ENCODE measurements at regions not wholly inside any gene's neighbourhood (a gene's known extent, or its start where the extent isn't known, plus 50 kb on each side); places are given as distances from the start of the nearest gene placed in this dataset.
A peak's percentile ranks its signal among the peaks of the same experiment; 100 is the strongest.

DNA sequence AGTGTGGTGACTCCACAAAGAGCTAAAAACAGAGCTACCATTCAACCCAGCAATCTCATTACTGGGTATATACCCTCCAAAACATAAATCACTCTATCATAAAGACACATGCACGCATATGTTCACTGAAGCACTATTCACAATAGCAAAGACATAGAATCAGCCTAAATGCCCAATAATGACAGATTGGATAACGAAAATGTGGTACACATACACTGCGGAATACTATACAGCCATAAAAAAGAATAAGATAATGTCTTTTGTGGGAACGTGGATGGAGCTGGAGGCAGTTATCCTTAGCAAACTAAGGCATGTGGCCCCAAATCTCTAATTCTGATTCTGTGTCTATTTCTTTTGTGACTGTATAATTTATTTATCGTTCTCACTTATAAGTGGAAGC is 89.0 kb upstream of the PRNP start:
- H3K4me3 Mint-ChIP-seq, result no peak overlapping the region
- H3K36me3 Mint-ChIP-seq (ENCODE audit: low read depth), result no peaks in the 10 kb centered on the region
- H3K27ac Mint-ChIP-seq, result no peak overlapping the region
- TF ChIP-seq CTCF (IDR thresholded peaks at IDR 0.05; ENCODE audit: unreplicated experiment in 3 of 3), result no peak
- peaks cover 76% of the 10 kb centered on the region for H3K27me3 Mint-ChIP-seq (ENCODE audit: low read depth)
- H3K4me1 Mint-ChIP-seq, result peaks cover 25% of the 10 kb centered on the region
- no peaks in the 10 kb centered on the region for H3K9me3 Mint-ChIP-seq

DNA sequence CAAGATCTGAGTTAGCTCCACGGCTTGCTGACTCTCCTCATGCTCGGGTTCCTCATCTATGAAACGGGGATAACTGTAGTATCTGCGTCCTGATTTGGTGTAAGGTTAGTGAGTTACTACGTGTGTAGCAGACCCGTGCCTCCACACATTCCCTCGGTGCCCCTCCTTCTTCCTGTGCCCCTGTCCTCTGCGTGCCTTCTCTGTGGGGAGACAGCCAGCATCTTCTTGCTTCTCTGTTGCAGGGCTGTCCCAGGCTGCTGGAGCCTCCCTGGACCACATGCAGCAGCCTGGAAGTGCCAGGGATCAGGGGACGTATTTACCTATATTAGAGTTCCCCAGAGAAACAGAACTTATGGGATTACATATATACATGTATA is 93.1 kb upstream of the PRNP start:
- Mint-ChIP-seq H3K36me3 (ENCODE audit: low read depth) (no peaks in the 10 kb centered on the region), H3K27me3 (ENCODE audit: low read depth) (peaks cover 60% of the 10 kb centered on the region), H3K4me3 (peak overlapping the region; percentile 41 to 64 (median 52)), H3K27ac (no peak overlapping the region), H3K9me3 (no peaks in the 10 kb centered on the region), H3K4me1 (peaks cover 7% of the 10 kb centered on the region)
- TF ChIP-seq CTCF (IDR thresholded peaks at IDR 0.05; ENCODE audit: unreplicated experiment in 3 of 3), result no peak

DNA sequence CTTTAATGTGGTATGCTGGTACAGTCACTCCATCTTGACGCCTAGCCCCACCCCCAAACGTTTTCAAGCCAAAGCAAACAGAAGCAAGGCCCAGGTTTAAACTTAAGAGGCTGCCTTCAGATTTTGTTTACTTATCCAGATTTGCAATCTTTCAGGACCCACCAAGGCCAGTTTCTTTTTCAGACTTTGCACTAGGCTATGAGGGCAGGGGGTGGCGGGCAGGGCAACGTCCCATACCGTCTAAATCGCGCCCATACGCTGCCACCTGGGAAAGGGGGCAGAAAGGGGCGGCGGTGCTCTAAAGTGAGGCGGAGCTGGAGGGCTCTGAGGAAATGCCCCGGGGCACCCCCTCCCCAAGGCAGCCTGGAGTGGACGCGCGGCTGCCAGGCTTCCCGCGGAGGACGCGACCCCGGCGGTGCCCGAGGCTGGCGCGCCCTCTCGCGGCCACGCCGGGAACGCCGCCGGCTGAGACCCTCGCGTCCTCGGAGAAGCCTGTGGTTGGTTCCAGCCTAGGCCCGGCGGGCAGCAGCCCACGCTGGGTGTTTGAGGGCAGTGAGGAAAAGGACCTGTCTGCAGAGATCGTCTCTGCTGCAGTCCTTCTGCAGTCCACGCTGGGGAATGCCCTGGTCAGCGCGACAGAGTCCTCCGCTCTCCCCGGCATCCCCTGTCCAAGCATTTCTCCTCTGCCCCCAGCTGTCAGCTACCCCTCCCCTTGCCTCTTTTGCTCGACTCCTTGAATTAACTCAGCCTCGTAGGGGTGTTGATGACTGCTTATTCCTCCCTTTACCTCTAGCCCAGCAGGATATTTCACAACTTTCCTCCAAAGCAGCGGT is 93.7 kb upstream of the PRNP start:
- no peaks in the 10 kb centered on the region for H3K36me3 Mint-ChIP-seq (ENCODE audit: low read depth)
- H3K4me1 Mint-ChIP-seq, result peaks cover 7% of the 10 kb centered on the region
- no peak overlapping the region for H3K27ac Mint-ChIP-seq
- H3K4me3 Mint-ChIP-seq, result peak overlapping the region; percentile 41 to 64 (median 52)
- TF ChIP-seq CTCF (IDR thresholded peaks at IDR 0.05; ENCODE audit: unreplicated experiment in 3 of 3), result peak; percentile 93 to 96 (median 95)
- peaks cover 58% of the 10 kb centered on the region for H3K27me3 Mint-ChIP-seq (ENCODE audit: low read depth)
- H3K9me3 Mint-ChIP-seq, result no peaks in the 10 kb centered on the region

DNA sequence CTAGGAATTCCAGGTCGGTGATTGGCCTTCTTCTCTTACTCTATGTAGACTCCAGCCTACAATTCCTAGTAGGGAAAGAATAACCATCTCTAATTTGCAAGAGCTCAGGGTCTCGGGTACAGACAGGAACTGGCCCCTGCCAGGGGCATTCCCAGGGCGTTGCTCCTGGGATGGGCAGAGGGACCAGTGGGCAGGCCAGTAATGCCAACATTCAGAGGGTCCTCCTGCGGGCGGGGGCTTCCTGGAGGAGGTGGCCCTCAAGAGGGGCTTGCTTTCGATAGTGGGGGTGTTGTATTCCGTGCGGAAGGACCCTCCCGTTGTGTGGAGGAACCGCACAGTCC is 94.3 kb upstream of the PRNP start:
- H3K4me1 Mint-ChIP-seq, result peaks cover 7% of the 10 kb centered on the region
- no peak overlapping the region for H3K4me3 Mint-ChIP-seq
- TF ChIP-seq CTCF (IDR thresholded peaks at IDR 0.05; ENCODE audit: unreplicated experiment in 3 of 3), result no peak
- no peaks in the 10 kb centered on the region for H3K9me3 Mint-ChIP-seq
- no peak overlapping the region for H3K27ac Mint-ChIP-seq
- no peaks in the 10 kb centered on the region for H3K36me3 Mint-ChIP-seq (ENCODE audit: low read depth)
- H3K27me3 Mint-ChIP-seq (ENCODE audit: low read depth), result peaks cover 54% of the 10 kb centered on the region

GRCh38 chr20:4585758-4586157 is 100.5 kb upstream of the PRNP start:
- no peak overlapping the region for H3K27ac Mint-ChIP-seq
- TF ChIP-seq CTCF (IDR thresholded peaks at IDR 0.05; ENCODE audit: unreplicated experiment in 3 of 3), result no peak
- no peaks in the 10 kb centered on the region for H3K36me3 Mint-ChIP-seq (ENCODE audit: low read depth)
- no peaks in the 10 kb centered on the region for H3K4me1 Mint-ChIP-seq
- H3K9me3 Mint-ChIP-seq, result peaks cover 2% of the 10 kb centered on the region
- no peak overlapping the region for H3K4me3 Mint-ChIP-seq
- peaks cover 39% of the 10 kb centered on the region for H3K27me3 Mint-ChIP-seq (ENCODE audit: low read depth)

DNA sequence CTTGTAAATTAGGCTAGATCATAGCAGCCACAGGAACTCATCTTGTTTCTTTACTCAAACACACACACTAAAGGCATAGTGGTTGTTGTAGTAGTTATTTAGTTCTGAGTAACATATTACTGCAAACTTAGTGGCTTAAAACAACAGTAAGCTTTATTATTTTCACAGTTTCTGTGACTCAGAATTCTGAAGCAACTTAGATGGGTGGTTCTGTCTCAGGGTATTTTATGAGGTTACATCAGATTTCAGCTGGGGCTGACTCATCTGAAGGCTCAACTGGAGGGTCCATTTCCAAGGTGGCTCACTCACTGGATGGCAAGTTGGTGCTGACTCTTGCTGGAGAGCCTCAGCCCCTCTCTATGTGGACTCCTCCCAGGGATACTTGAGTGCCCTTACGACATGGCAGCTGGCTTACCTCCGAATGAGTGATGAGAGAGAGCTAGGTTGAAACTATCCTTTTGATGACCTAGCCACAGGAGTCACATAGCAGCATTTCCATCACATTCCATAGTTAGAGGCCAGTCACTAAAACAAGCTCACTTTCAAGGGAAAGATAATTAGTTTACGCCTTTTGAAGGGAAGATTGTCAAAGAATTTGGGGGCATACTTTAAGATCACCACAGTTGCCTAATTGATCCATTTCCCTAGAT is 101.0 kb upstream of the PRNP start:
- H3K27ac Mint-ChIP-seq, result no peak overlapping the region
- no peak for TF ChIP-seq CTCF (IDR thresholded peaks at IDR 0.05; ENCODE audit: unreplicated experiment in 3 of 3)
- no peaks in the 10 kb centered on the region for H3K36me3 Mint-ChIP-seq (ENCODE audit: low read depth)
- no peak overlapping the region for H3K4me3 Mint-ChIP-seq
- peaks cover 2% of the 10 kb centered on the region for H3K9me3 Mint-ChIP-seq
- peaks cover 40% of the 10 kb centered on the region for H3K27me3 Mint-ChIP-seq (ENCODE audit: low read depth)
- H3K4me1 Mint-ChIP-seq, result no peaks in the 10 kb centered on the region
